T-helper 1 cell treated with Interleukin-12 subunit alpha and Interleukin-12 subunit beta and Interleukin-4 antibody, amounts not matched to agents 30 ng/mL and 1 ng/mL, for 36 hours (primary cell): ENCODE measurements at regions not wholly inside any gene's neighbourhood (a gene's known extent, or its start where the extent isn't known, plus 50 kb on each side); places are given as distances from the start of the nearest gene placed in this dataset.

Source experiments
- intact Hi-C: fragments of 100-400 bp; cut with micrococcal nuclease; formaldehyde crosslinking; loops from one replicate; pipeline ENCODE4 v1.15.1; 2024

DNA sequence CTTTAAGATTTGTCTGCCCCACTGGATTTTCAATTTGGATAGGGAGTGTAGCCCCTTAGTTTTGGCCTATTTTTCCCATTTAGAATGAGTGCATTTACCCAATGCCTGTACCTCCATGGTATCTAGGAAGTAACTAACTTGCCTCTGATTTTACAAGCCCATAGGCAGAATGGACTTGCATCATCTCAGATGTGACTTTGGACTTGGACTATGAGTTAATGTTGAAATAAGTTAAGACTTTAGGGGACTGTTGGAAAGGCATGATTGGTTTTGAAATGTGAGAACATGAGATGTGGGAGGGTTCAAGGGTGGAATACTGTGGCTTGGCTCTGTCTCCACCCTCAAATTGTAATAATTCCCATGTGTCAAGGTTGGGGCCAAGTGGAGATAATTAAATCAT is 2480.2 kb downstream of the PCDH7 start:
- intact Hi-C loops = no loop called here

DNA sequence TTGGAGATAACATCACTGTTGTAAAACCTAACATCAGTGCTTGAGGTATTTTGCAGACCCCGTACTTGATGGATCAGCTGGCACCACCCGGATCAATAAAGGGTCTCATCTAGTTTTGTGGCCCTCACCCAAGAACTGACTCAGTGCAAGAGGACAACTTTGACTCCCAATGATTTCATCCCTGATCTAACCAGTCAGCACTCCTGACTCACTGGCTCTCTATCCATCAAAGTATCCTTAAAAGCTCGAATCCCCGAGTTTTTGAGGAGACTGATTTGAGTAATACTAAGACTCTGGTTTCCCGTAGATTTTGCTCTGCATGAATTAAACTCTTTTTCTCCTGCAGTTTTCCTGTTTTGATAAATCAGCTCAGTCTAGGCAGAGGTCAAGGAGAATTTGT is 2498.1 kb downstream of the PCDH7 start:
- intact Hi-C loops = no loop called here

- intact Hi-C loops = no loop called here
Measured at GRCh38 chr4:33226133-33226532, 2506.0 kb downstream of the PCDH7 start.

GRCh38 chr4:33226783-33227182 is 2506.6 kb downstream of the PCDH7 start:
- intact Hi-C loops = no loop called here

DNA sequence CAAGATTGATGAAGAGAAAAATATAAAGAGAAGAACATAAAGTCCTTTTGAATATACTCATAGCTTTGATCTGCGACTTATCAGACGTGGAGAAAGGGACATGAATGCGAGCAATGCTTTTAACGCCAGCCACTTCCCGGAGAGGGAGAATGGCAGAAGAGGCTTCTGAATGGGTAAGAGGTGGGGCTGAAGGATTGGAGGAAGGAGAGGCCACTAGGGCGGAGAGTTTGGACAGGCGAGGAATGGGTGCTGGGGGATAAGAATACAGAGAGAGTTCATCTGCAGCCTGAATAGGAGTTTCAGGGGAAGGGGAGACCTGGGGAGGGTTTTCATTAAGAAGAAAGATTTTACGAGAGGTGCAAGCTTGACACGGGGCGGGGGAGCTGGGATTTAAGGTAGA is 2534.9 kb downstream of the PCDH7 start:
- intact Hi-C loops = no loop called here

GRCh38 chr4:33255507-33255906 is 2535.3 kb downstream of the PCDH7 start:
- intact Hi-C loops = no loop called here

DNA sequence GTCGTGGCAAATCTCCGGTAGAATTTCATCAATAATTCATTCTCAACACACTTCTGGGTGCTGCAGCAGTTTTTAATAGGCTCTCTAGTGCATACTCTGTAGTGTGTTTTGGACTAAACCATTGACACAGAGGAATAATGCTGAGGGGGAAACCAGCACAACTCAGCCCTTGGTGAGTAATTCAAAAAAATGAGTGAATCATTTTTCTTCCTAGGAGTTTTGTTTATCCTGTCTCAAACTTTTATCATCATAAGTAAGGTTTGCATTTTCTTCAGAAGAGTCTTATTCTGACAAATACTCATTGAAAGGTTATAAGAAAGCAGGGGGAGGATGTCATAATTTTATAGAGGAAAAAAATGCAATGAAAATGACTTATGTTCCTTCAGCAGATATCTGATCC is 2542.7 kb downstream of the PCDH7 start:
- intact Hi-C loops = no loop called here

GRCh38 chr4:33268776-33269175 is 2548.6 kb downstream of the PCDH7 start:
- intact Hi-C loops = no loop called here

- intact Hi-C loops = no loop called here
Measured at GRCh38 chr4:33270403-33270802, 2550.2 kb downstream of the PCDH7 start.

DNA sequence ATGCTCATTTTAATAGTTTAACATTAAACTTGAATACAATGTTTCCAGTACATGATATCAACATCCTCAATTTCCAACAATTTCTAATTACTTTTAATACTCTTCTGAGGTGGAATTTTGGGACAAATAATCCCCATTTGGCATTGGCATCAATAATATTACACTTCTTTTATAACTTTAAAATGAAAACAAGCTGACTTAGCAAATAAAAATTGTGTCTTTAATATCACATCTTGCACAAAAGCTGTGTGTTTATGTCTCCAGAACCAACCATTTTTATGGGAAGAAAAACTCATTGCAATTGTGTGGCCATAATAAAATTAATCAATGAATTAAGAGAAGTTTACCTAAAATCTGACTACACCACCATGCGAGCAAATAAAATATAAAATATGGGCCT is 2552.6 kb downstream of the PCDH7 start:
- intact Hi-C loops = no loop called here

DNA sequence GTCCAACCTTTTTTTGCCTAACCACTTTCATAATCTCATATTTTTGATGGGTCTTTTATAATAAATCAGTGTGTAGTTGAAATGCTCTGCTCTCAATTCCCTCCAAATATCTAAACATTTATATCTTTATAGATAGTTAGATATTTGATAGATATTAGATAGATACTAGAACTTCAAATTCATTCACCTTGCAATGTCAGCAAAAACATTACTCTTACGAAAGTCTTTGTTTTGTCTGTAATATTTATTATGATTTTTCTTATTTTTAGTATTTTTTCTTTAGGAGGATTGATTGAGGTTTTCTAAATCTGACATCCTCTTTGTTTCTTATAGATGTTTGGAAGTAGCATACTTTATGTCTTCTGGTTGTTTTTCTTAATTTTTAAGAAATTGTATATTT is 2563.6 kb downstream of the PCDH7 start:
- intact Hi-C loops = no loop called here

DNA sequence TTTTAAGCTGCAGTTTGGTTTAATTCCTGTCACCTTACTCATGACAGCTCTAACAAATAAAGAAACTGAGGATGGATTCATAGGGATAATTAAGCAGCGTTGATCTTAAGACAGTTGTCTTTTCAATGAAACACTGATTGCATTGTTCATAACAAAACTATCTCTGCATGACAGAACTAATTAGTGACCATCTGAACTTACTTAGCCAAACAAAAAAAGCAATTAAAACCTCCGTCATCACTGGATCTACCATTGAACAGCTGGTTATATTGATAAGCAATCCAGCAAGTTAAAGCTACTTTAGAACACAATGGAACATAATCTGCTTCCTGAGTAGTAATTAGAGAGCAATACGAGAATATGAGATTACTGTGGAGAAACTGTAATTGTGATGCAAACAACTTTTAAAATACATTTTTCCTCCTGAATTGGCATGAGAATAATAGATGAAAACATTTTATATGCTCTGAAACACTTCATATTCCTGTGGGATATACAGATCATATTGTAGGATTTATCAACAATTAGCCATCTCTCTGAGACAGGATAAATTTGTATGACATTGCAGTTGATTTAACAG is 2576.8 kb downstream of the PCDH7 start:
- intact Hi-C loops = no loop called here

DNA sequence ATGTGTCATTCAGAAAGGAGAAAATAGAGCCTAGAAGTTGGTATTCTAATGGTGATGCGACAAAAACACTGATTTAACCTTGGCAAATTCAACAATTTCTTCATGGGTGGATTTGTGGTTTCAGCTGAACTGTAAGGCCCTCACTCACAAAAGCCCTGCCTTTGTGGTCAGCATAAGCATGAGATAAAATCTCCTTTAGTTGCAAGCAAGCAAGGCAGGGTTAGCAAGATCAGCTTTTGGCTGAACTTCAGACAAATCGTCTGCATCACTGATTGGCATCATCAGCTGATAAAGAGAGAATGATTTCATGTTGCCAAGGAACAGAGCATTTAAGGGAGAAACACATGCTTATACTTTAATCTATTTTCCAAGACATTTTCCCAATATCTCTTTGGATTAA is 2582.2 kb downstream of the PCDH7 start:
- intact Hi-C loops = no loop called here

- intact Hi-C loops = no loop called here
Measured at GRCh38 chr4:33306131-33306530, 2586.0 kb downstream of the PCDH7 start.

DNA sequence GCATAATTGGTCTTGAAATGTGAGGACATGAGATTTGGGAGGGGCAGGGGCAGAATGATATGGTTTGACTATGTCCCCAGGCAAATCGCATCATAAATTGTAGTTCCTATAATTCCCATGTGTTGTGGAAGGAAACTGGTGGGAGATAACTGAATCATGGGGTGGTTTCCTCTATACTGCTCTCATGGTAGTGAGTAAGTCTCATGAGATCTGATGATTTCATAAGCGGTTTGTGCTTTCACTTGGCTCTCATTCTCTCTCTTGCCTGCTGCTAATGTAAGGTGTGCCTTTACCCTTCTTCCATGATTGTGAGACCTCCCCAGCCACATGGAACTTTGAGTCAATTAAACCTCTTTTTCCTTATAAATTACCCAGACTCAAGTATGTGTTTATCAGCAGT is 2595.9 kb downstream of the PCDH7 start:
- intact Hi-C loops = no loop called here

DNA sequence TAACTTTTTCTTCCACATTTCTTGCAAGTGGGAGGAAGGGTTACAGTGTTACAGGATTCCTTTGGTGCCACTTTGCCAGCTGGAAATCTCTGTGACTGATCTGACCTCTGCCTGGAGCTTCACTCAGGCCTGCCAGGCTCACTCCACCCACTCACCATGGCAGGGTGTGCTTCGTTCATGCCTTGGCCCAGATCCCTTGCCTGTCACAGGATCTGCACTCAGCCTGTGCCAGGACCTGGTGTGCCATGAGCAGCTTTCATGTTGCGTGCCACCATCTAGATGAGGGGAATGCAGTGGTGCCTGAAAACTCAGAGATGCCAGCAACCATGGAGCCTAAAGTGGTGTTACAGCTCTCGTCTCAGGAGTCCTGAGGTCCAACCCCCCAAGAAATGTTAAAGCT is 2596.4 kb downstream of the PCDH7 start:
- intact Hi-C loops = no loop called here

- intact Hi-C loops = no loop called here
Measured at GRCh38 chr4:33323393-33323792, 2603.2 kb downstream of the PCDH7 start.

DNA sequence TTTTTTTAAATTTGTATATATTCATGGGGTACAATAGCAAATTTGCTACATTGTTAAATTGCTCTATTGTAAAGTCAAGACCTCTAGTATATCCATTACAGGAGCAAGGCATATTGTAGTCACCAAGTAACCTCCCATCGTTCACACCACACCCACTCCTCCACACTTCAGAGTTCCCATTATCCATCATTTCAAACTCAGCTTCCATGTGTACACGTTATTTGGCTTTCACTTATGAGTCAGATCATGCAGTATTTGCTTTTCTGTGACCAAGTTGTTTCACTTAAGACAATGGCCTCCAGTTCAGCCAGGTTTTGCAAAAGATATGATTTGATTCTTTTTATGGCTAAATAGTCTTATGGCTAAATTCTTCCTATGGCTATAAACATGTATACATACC is 2614.2 kb downstream of the PCDH7 start:
- intact Hi-C loops = no loop called here

DNA sequence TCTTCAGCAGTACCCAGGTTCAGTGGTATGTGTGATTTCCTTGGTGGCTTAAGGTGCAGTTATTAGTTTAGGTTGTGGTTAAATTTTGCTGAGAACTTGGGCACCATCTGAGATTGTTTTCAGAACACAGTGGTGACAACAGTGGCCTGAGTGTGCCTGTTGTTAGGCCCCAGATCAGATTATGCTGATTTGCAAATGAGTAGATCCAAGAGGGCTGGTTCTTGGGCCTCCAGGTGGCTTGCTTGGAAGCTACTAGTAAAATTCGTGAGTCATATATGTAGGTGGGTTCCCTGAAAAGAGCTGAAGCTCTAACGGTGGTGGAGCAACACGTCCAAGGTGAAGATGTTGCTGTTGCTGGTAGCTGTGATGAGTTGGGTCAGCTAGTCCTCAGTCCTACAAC is 2619.6 kb downstream of the PCDH7 start:
- intact Hi-C loops = no loop called here

- intact Hi-C loops = no loop called here
Measured at GRCh38 chr4:33340168-33340567, 2620.0 kb downstream of the PCDH7 start.

- intact Hi-C loops = no loop called here
Measured at GRCh38 chr4:33349376-33349775, 2629.2 kb downstream of the PCDH7 start.

DNA sequence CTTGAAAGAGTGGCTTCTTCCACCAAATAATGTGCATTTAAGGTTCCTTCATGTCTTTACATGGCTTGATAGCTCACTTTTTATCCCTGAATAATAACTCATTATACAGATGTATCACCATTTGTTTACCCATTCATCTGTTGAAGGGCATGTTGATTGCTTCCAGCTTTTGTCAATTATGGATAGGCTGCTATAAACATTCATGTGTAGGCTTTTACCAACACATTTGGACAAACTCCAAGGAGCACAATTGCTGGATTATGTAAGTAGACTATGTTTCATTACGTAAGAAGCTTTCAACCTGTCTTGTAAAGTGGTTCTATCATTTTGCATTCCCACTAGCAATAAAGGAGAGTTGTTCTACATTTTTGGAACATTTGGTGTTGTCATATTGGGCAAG is 2637.0 kb downstream of the PCDH7 start:
- intact Hi-C loops = no loop called here

GRCh38 chr4:33369446-33369845 is 2649.3 kb downstream of the PCDH7 start:
- intact Hi-C loops = no loop called here

DNA sequence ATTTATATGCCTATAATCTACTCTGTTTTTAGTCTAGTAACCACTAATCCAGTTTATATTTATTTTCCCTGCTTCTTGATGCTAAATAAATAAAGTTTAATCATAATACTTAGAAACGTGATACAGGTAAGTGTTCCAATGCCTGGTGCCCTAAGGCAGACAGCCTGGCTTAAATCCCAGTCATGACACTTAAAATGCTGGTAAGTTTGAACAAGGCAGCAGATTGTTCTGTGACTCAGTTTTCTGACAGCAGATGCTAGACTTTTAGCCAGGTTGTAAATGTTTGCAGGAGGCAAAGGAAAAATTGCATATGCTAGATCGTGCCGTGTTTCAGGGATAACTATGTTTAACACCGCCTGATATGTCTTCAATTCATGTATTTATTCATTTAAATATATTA is 2661.6 kb downstream of the PCDH7 start:
- intact Hi-C loops = no loop called here
